DMS53 (cell line): ENCODE measurements at regions not wholly inside any gene's neighbourhood (a gene's known extent, or its start where the extent isn't known, plus 50 kb on each side); places are given as distances from the start of the nearest gene placed in this dataset.

Experiments used
- DNase-seq: peaks from one replicate; lab custom pipeline; 2025; lab: John Stamatoyannopoulos, UW

- DNase-seq, result no peak
These were observed 536.8 kb downstream of the XIRP2 start for GRCh38 chr2:167424803-167425755.

GRCh38 chr2:167424221-167424620, 535.9 kb downstream of the XIRP2 start:
- DNase-seq, result no peak

- DNase-seq, result no peak
These were observed 535.5 kb downstream of the XIRP2 start for GRCh38 chr2:167423731-167424130.

- DNase-seq, result no peak
These were observed 531.9 kb downstream of the XIRP2 start for GRCh38 chr2:167420211-167420610.

GRCh38 chr2:167415068-167415467, 526.8 kb downstream of the XIRP2 start:
- no peak for DNase-seq

DNA sequence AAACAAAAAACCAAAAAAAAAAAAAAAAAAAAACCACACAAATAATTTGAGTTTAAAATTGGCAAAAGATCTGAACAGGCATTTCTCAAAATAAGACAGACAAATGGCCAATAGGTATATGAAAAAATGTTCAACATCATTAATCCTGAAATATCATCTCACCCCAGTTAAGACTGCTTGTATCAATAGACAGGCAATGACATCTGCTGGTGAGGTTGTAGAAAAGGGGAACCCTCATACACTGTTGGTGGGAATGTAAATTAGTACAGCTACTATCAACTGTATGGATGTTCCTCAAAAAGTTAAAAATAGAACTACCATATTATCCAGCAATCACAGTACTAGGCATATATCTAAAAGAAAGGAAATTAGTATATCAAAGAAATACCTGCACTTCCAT, 523.1 kb downstream of the XIRP2 start:
- no peak for DNase-seq

- no peak for DNase-seq
These were observed 518.3 kb downstream of the XIRP2 start for GRCh38 chr2:167406558-167406957.

- DNase-seq, result no peak
These were observed 516.5 kb downstream of the XIRP2 start for GRCh38 chr2:167404627-167405284.

- no peak for DNase-seq
These were observed 513.0 kb downstream of the XIRP2 start for GRCh38 chr2:167401309-167401708.

DNA sequence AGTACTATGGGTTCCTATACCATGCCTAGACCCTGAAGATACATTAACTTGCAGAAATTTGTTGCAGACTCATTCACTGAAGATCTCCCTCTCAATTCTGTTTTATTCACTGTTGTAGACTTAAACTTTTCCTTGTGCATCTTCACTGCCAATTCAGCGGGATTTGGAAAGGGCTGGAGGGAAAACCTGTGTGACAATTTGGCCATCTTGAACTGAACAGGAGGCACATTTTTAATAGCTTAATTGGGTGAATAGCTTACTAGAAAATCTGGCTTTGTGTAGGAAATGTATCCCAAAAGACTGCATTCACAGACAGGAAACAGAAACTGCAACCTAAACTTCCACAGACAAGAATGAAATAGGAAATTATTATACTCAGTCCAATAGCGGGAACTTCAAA, 512.3 kb downstream of the XIRP2 start:
- no peak for DNase-seq

DNA sequence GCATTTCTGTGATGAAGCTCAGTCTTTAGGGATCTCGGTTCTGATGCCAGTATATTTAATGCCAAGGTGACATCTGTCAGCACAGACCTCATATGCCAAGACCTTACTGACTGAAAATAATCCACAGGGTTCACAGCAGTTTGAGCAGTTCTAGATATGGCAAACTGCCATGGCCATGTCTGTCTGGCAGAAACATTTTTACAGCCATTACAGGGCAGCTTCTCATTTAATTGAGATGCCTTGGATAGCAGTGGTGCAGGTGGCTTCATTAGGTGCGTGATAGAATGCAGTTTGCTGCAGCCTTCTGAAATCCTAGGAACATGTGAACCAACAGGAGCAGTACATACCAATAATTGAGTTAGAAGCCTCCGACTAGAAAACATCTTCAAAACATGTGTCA, 510.6 kb downstream of the XIRP2 start:
- no peak for DNase-seq

DNA sequence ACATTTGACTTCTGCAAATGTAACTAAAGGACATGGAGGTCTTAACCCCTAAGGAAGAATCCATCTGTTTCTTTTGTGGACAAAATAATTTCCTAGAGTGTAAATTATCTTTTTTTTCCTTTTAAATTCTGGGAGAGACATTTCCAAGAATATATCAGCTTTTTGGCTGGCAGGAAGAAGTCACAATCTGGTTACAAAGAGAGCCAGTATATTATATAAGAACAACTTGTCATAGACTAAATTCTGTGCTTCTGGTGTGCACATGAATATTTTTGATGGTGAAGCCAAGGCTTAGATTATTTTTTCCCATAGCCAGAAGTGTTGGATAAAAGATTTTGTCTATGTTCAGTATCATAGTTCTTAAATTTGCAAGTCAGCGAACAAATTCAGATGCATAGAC, 500.6 kb downstream of the XIRP2 start:
- no peak for DNase-seq

DNA sequence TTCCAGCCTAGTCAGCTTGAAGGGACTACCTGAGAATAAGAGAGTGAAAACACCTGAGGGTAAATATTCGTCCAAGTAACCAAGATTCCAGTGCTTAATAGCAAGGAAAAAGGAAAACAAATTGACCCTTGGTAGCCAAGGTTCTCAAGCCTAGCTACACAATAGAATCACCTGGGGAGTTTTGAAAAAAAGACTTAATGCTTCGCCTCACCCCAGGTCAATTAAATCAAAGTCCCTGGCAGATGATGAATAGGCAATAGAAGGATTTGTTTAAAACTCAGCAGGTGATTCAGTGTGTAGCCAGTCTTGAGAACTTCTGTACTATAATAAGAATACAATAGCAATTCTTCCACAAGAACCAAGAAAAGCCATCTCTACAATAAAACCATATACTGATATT, 500.2 kb downstream of the XIRP2 start:
- no peak for DNase-seq

- DNase-seq, result no peak
These were observed 498.4 kb downstream of the XIRP2 start for GRCh38 chr2:167386694-167387093.

DNA sequence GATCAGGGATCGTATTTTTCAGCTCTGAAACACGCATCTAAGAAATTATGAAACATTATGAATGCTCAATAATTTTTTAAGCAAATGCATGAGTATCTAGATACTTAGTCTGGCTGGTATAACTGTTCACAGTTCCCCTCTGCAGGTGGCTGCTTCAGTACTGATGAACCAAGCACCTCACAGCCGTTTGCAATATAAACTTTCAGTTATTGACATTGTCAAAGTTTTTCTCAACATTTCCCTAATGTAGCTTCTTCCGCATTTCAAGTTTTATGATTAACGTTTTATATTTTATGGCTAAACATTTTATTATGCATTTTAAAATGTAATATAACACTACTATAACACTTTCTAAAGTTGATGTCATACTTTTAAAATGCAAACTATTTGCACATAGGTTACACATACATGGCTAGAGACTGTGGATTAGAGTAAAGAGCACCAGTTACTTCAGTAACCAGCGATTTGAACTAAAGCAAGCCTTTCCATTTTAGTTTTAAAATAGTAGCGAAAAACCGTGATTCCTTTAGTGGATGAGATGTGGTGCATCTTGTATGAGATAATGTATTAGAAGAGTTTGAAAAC, 495.4 kb downstream of the XIRP2 start:
- no peak for DNase-seq

GRCh38 chr2:167381349-167381748, 493.1 kb downstream of the XIRP2 start:
- no peak for DNase-seq

DNA sequence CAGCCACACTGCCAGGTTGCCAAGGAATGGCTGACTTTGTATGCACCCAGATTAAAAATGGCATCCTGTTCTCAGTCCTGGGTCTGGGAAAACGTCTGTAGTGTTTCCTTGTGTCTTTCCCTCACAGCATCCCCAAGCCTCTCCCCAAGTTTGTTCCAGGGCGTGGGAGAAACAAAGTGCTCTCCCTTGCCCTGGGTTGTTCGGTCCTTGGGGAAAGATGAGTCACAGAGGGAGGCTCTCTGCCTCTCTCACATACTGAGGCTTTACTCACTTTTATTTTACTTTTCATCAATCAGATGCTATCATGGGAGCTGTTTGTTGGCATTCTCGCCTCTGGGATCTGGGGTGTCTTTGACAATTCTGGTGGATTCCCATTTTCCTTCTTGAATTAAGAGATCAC, 492.3 kb downstream of the XIRP2 start:
- DNase-seq, result no peak

DNA sequence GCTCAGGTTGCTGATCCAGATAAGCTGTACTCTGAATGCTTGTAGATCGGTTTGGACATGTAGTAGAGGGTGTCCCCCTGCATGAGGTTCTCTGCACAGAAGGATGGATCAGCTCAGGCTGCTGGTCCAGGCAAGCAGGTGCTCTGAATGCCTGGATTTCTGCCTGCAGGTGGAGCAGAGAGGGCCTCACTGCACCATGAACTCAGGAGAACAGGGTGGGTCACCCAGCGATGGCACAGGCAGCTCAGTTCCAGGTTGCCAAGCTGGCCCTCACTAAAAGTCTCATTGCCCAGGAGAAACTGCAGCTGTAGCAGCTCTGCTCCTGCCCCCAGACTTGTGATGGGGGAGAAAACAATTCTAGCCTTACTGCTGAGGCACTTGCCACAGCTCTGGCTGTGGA, 491.8 kb downstream of the XIRP2 start:
- DNase-seq, result no peak

- no peak for DNase-seq
These were observed 480.8 kb downstream of the XIRP2 start for GRCh38 chr2:167369083-167369482.

- DNase-seq, result no peak
These were observed 480.1 kb downstream of the XIRP2 start for GRCh38 chr2:167368371-167368770.

DNA sequence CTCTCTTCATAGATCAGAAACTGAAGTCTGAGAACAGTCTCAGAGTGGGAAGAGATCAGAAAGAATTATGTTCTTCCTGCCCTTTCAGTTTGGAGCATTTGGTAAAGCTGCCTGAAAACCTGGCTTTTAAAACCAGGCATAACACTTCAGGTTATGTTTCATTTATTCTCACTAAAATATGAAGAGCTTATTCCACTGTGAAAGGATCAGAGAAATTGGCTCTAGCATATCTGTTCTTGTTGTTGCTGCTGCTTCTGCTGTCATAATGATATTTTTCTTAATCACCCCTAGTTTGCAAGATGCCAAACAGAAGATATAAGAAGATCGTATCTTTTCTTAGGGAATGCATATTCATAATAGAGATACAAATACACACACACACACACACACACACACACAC, 476.9 kb downstream of the XIRP2 start:
- no peak for DNase-seq

DNA sequence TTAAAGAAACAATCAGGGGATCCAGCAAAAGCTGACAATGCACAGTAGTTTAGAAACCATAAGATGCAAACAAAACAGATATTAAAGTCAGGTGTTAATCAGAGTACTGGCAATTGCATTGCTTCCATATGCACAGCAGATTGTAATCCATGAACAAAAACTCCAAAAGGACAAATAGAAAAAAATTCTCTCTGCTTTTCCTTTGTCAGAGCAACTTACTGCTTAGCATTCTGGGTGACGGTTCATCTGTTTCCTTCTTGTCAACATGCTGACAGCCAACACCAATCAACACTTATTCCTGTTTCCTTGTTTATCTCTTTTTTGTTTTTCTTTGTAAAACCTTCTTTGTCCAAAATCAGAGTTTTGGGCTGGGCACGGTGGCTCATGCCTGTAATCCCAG, 473.1 kb downstream of the XIRP2 start:
- no peak for DNase-seq

DNA sequence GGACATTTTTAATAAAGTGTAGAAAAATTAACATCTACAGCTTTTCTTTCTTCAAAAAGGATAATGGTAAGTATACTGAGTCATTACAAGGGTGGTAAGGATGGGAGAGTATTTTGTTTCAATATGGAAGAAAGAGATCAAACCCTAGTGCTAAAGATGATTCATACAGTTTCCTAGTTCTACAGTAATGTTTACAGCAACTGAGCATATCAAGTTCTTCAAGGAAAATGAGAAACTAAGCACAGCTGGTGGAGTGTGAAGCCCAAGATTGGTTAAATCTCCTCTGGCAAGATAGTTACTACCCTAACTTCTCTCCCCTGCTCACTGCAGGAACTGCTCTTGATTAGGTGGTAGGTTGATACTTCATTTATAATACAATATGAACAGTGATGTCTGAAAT, 467.5 kb downstream of the XIRP2 start:
- peak; percentile 24 for DNase-seq
